ENCODE measurements at regions not wholly inside any gene's neighbourhood (a gene's known extent, or its start where the extent isn't known, plus 50 kb on each side); places are given as distances from the start of the nearest gene placed in this dataset.

DNA sequence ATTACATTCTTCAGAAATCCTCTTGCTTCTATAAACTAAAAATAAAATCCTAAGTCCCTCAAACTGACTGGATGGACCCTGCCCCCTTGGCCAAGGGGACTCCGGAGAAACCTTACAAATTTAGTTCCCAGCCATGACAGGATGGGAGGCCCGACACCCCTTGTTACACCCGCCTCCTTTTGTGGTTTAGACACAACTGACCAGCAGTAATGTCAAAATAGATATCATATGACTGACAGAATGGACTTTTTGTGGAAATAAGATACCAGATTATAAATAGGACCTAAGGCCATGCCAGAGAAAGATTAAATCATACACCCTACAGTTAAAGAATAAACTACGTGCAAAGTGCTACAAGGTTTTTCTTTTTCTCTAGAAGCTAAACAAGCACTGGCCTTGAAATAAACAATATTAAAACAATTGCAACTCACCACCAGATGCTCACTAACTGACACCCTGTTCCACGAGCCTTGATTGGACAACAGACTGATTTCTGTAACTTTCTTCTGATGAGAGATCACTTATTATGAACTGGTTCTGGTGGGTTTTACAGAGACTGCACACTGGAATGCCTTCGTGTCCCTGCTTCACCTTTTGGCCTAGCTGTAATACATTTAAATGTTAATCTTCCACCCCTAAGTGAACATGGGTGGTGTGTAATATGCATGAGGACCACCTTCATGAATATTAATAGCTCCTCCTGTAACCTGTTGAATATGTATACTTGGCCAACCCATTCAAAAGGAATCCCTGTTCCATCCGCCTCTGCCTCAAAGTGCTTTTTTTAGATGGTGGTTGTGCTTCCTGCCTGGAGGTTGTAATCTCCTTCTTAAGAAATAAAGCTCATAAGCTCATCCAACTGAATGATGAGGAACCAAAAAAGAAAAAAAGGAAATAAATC lies 99.6 kb downstream of the ODF2L start:
- FAIRE-seq (no peak), DNase-seq (ENCODE audit: low spot score in 2 of 2) (no peak)

DNA sequence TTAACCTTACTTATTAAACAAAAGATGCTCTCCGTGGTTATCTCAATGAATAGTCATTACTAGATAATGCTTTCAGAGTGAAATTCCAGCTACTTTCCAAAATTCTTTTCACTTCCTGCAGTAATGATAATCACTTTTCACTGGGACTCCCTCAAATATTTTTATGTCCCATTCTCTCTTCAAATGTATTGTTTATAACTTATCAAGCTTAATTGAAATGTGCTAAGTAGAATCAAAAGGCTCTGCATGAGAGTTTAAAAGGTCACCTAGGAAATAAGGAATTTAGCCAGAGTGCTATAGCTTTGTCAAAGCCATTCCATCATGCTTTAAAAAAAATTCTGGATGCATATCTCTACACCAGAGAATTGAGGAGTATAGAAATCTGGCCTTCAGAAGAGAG lies 106.4 kb downstream of the ODF2L start:
- DNase-seq (ENCODE audit: low spot score in 2 of 2) (no peak), FAIRE-seq (no peak)

DNA sequence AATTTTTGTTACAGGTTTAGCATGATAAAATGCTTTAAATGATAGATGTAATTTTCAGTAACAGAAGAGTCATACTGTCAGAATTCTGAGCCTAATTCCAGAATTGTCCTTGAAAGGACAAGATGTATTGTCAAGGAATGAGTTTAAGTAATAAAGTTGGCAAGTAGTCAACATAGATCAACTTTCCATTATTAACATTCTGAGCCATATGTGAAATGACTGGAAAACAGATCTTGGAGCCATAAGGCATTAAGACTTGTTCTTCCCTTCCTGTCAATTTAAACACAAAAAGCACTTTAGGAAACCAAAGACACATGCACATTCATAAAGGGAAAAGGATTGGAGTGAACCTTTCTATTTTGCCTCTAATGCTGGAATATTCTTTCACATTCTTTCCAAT lies 107.0 kb downstream of the ODF2L start:
- FAIRE-seq (no peak), DNase-seq (ENCODE audit: low spot score in 2 of 2) (no peak)

DNA sequence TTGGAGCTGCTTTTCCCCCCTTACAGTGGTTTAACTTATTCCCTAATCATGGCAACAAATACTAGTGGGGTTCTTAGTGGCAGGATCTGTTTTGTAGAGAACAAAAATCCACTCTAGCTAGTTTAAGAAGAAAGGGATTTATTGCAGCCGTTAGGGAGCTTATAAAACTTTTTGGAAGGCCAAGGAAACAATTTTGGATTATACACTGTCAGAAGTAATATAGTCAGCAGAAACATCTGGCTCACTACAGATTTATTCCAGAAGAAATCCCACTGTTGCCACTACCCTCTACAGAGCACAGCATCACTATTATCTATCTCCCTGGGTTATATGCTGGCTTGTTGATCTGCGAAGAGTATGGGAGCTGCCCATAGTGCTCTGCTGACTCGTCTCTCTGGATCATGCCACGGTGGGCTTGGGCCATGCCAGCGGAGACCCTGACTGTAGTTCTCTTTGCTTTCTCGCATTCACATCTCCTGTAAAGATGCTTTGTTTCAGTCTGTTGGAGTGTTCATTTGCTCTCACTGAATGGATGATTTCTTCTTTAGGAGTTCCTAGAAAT lies 107.5 kb downstream of the ODF2L start:
- FAIRE-seq (no peak), DNase-seq (ENCODE audit: low spot score in 2 of 2) (no peak)

DNA sequence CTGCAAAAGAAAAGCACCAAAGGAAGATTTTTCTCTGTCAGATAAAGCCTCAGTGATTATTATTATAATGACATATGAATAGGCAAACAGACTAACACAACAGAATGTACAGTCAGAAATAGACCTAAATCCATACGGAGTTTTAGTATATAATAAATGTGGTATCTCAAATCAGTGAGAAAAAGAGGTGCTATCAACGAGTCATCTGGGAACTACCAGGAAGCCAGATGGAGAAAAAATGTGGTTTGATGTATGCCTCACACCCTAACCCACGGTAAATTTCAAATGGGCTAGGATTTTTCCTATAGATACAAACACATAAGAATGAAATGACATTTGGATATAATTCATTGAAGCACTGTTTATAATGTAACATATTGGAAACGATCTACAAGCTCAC lies 110.3 kb downstream of the ODF2L start:
- DNase-seq (ENCODE audit: low spot score in 2 of 2), result no peak

DNA sequence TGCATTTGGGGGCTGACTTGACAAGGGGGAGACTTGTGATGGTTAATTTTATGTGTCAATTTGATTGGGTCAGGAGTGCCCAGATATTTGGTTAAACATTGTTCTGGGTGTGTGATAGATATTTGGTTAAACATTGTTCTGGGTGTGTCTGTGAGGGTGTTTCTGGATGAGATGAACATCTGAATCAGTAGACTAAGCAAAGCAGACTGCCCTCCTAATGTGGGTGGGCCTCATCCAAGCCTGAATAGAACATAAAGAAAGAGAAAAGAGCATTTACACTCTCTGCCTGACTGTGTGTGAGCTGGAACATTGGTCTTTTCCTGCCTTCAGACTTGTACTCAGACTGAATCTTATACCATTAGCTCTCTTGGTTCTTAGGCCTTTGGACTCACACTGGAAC lies 113.5 kb downstream of the ODF2L start:
- FAIRE-seq (no peak), DNase-seq (ENCODE audit: low spot score in 2 of 2) (no peak)

More for the DNA sequence above, 110.3 kb downstream of the ODF2L start:
- FAIRE-seq, result no peak

DNA sequence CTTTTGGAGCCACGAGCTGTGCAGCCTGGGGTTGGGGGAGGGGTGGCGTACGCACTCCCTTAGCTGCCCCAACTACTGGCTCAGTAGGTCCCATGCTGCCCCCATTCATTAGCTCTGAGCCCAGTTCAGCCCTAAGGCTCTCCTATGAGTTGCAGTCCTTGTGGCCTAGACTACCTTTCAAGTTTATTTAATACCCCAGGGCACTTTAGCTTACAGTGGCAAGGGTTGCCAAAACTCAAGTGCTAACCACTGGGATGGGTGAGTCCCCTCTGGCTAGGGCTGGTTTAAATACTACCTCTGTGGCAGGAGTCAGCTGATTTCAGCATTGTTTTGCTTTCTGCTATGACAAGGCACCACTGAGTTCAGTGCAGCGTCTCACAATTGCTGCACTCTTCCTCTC lies 118.2 kb downstream of the ODF2L start:
- DNase-seq (ENCODE audit: low spot score in 2 of 2) (no peak), FAIRE-seq (no peak)

DNA sequence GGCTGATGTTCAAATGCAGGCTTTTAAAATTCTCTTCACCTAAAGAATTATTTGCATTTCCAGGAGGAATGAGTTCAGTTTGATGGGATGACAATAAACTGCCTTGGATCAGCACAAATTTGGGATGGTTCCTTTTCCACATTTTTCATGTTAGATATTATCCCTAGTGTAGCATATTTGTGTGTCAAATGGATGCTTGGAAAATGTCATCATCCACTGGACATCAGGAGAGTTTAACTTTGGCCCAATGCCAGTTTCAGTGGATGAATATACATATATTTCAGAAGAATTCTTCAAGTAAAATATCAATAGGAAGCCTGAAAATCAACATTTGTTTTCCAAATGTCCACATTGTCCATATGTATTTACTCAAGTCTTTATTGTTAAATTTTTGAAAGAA lies 116.5 kb upstream of the COL24A1 start:
- FAIRE-seq, result no peak
- DNase-seq (ENCODE audit: low spot score in 2 of 2), result no peak

DNA sequence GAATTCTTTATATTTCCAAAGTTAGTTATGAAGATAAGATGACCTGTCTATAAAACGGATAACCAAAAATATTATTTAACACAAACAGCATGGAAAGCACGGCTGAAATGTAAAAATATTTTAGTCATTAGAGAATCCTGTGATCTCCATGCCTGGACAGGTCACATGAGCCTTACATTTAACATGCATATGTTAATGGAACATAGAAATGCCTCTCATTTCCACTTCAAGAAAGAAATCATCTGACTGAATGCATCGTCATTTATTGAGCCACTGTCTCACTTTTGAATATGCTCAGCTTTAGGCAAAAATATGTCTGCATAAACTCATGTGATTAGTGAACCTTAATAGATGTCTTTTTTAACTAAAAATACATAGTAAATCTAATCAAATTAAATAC lies 115.5 kb upstream of the COL24A1 start:
- no peak for DNase-seq (ENCODE audit: low spot score in 2 of 2)
- no peak for FAIRE-seq

DNA sequence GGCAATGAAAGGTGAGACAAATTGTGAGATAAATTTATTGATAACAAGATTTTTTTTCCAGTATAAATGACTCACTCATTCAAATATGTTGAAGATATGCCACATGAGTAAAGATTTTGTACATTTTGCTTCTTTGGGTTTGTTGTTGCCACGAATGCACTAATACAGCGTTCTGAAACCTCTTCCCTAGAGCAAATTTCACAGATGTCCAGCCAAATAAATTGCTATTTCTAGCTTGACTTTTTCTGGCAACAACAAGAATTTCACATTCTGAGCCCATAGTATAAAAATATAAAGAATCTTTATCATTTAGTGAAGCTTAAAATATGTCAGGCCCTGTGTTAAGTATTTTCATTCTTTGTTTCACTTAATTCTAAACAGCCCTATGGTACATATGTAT lies 114.5 kb upstream of the COL24A1 start:
- FAIRE-seq, result no peak
- DNase-seq (ENCODE audit: low spot score in 2 of 2), result no peak

DNA sequence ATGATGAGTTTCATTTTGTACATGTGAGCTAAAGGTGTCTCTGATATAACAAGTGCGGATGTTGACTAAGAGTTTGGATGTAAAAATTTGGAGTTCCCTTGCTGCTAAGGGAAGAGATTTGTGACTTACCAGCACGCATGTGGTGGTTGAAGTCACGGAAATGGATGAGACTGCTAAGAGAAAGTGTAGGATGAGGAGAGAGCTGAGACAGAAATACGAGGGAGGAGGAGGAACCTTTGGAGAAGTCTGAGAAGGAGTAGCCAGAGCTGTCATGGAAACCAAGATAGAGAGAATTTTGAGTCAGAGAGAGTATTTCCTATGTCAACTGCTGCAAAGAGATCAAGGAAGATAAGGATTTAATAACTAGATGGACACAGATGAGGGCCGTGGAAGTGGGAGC lies 106.5 kb upstream of the COL24A1 start:
- FAIRE-seq, result no peak
- DNase-seq (ENCODE audit: low spot score in 2 of 2), result peak in 1 of 2 donors; percentile 12

DNA sequence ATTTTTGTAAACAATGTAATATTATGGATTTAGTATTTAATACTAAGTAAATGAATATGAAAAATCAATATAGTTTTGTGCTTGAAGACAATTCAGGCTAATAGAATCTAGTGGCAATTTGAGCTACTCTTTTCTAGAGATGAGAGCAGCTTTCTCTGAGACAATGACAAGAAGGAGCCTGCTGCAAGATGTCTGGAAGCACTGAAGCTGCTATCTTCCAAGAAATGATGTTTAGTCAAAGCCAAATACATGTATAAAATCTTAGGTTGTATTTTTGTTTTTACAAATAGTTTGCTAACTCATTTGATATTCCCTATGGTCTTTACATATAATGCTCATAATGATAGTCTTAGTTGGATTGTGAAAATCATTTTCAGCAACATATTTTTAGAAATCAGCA lies 103.9 kb upstream of the COL24A1 start:
- FAIRE-seq, result no peak
- DNase-seq (ENCODE audit: low spot score in 2 of 2), result no peak

DNA sequence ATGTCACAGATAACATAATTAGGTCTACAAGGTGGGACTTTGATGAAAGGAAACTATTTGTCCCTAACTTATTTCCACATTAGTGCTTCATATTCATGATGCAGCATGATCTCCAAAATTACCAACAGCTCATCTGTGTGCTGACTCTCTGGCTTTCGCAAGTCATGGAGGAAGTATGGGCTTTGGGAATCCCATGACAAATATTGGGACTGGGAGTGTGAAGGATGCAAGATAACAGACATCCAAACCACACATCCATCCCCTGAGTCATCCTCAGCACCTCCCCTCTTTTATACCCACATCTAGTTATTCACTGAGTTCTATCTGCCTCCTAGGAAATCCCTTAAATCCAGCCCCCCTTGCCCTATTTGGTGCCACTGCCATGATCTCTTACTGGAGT lies 102.8 kb upstream of the COL24A1 start:
- FAIRE-seq (no peak), DNase-seq (ENCODE audit: low spot score in 2 of 2) (no peak)

DNA sequence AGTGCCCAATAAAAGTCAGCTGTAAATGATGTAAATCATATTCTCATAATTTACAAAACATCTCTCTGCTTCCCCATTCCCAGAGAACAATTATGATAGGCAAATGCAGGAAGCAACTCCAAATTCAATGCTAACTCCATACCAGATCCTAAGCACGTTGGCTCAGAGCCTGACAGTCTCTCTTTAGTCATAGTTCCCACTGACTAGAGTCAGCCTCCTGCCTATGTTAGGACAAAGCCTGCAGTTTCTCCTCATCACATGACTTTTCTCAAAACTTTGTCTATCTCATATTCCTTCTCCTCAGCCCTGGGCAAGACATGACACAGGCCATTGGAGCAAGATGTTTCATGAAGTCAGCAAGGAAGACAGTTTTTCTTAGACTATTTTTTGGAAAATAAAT lies 101.5 kb upstream of the COL24A1 start:
- no peak for DNase-seq (ENCODE audit: low spot score in 2 of 2)

DNA sequence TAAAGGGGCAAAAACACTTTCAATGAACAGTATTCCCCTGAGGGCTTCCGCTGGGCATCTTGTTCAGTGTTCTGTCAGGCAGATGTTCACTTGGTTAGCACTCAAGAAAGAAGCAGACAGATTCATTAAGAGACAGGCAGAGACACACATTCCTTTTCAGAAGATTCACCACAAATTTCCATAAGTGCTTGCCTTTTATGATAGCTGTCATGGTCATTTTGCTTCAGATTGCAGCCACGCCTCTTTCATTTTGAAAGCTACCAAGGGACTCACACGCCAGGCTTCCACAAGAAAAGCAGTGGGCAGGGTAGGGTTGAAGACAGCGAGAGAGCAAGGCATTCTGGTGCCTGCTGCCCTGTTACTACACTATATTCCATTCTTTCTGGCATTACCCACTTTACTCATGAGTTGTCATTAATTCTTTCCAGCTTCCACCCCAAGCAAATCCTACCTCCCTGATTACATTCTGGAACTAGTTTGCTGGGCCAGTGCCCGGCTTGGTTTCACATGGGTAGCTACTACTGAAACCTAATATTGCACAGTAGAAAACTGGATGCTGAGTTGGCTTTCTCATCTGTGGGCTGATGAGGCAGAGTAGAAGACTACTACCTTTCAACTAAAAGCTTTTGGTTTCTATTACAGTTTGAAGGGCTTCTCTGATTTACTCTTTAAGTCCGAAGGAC lies 91.2 kb upstream of the COL24A1 start:
- DNase-seq (ENCODE audit: low spot score in 2 of 2), result no peak

More for the DNA sequence above, 101.5 kb upstream of the COL24A1 start:
- no peak for FAIRE-seq

DNA sequence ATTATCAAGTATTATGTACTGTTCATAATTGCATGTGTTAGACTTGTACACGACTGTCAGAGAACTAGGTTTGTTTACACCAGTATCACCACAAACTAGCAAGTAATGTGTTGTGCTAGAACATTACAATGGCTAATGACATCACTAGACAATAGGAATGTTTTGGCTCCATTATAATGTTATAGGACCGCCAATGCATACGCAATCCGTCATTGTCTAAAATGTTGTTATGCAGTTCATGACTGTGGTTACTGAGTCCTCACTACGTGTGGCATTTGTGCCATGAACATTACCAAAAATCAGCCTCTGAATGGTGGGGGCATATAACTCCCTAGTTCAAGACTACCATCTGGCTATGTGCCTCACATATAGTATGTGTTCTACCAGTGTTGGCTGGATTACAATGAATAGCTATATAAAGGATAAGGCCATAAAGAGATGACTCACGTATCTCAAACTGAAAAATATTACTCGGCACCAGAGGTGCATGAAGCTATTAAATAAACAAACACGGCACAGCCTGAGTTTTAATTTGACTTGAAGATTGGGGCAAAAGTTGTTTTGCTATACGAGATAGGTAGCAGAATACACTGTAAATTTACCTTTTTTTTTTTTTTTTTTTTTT lies 89.1 kb upstream of the COL24A1 start:
- FAIRE-seq, result no peak
- no peak for DNase-seq (ENCODE audit: low spot score in 2 of 2)

More for the DNA sequence above, 91.2 kb upstream of the COL24A1 start:
- no peak for FAIRE-seq

DNA sequence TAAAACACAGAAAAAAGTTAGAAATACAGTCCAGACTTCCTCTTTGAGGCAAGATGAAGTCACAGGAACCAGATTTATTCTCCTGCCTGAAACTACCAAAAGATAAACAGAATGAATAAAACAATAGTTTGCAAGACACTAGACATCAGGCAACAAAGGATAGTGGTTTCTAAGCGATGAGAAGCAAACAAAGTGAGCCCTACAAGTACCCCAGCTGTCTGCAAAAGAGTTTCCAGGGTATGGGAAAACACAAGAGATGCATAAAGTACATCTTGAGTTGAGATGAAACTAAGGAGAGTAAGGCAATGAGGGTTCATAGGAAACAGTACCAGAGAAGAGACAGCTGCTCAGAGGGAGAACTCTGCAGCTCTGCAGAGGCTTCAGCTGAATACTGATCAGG lies 83.3 kb upstream of the COL24A1 start:
- FAIRE-seq, result no peak
- DNase-seq (ENCODE audit: low spot score in 2 of 2), result no peak

DNA sequence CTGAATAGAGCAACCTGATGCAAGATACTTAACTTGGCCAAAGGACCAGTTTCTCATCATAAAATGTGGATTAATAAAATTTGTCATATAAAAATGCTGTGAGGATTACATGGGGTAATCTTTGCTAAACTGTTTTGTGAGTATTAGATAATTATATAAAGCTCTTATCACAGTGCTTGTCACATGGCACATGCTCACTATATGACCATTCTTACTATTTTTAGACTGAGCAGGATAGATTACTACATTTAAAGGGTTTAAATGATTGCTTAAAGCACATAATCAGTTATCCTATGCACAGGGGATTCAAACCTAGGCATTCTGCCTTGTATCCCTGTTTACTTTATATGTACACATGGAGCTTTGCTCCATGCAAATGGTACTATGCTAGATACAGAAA lies 82.9 kb upstream of the COL24A1 start:
- FAIRE-seq (no peak), DNase-seq (ENCODE audit: low spot score in 2 of 2) (no peak)

DNA sequence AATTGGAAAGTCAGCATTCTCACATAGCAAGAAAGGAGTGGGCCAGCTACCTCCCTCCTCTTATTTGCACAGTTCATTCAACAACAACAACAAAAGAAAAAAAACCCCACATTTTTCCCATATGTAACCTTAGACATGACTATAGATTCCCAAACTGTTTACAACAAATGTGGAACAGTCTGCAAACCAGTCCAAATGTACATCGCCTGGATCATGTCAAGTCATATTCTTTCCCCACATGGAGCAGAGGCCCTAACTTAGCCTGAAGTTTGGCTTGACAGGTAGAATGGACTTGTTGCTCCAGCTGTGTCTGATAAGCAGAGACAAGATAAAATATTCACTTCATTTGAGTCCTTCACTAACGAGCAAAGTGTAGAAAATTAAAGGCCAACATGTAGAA lies 81.7 kb upstream of the COL24A1 start:
- DNase-seq (ENCODE audit: low spot score in 2 of 2) (no peak), FAIRE-seq (no peak)

DNA sequence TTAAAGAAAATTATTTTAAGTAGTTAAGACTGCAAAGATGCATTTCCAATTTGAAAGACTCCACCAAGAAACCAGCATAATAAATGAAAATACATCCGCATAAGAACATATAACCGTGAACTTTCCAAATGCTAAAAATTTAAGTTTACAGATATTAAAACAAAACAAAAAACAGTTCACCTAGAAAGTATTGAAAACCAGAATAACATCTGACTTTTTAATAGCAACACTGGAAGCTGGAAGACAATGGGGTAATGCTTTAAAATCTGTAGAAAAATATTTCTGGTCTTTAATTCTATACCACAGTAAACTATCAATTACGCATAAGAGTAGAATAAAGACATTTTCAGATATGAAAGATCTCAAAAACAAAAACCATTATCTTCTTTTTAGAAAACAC lies 79.3 kb upstream of the COL24A1 start:
- FAIRE-seq (no peak), DNase-seq (ENCODE audit: low spot score in 2 of 2) (no peak)

DNA sequence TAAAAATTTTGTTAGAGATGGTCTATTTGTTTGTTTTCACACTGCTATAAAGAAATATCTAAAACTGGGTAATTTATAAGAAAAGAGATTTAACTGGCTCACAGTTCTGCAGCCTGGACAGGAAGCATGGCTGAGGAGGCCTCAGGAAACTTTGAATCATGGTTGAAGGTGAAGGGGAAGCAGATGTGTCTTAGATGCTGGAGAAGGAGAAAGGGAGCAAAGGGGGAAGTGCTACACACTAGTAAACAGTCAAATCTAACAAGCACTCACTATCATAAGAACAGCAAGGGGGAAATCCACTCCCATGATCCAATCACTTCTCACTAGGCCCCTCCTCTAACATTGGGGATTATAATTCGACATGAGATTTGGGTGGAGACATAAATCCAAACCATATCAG lies 76.8 kb upstream of the COL24A1 start:
- no peak for FAIRE-seq

More for the DNA sequence above, 76.8 kb upstream of the COL24A1 start:
- DNase-seq (ENCODE audit: low spot score in 2 of 2), result no peak
